Neural cell (in vitro differentiated cells): ENCODE measurements at regions not wholly inside any gene's neighbourhood (a gene's known extent, or its start where the extent isn't known, plus 50 kb on each side); places are given as distances from the start of the nearest gene placed in this dataset.

ENCODE experiments used
- H2AFZ ChIP-seq: fragments of 200-600, 300-800 bp; sonication (generic), shearing (Covaris generic); 2 replicates; pipeline ENCODE4 v1.6.0; 2014; ENCODE audit warnings: low read depth, mild to moderate bottlenecking, antibody characterized with exemption, low read length, moderate library complexity
- H3F3A ChIP-seq: fragments of 200-600 bp; shearing (Covaris generic); 2 replicates; pipeline ENCODE4 v1.6.1; 2016; ENCODE audit warnings: mild to moderate bottlenecking, moderate library complexity, mixed read lengths, antibody characterized with exemption, low read length; ENCODE audit not compliant: insufficient read depth, poor library complexity, severe bottlenecking
- H3K27ac ChIP-seq: fragments of 200-600, 300-800 bp; sonication (generic), shearing (Covaris generic); 2 replicates; pipeline ENCODE4 v1.5.1; 2014; ENCODE audit warnings: mild to moderate bottlenecking, low read length, moderate library complexity
- H3K27me3 ChIP-seq: fragments of 300-800, 200-600 bp; sonication (generic), shearing (Covaris generic); 2 replicates; pipeline ENCODE4 v1.6.0; 2014; ENCODE audit warnings: mild to moderate bottlenecking, low read depth, low read length, moderate library complexity; ENCODE audit not compliant: insufficient read depth
- H3K36me3 ChIP-seq: fragments of 300-800, 200-600 bp; sonication (generic), shearing (Covaris generic); 2 replicates; pipeline ENCODE4 v1.5.1; 2014; ENCODE audit warnings: mild to moderate bottlenecking, antibody characterized with exemption, low read length, moderate library complexity; ENCODE audit not compliant: insufficient read depth
- H3K4me2 ChIP-seq: fragments of 300-800, 200-600 bp; sonication (generic), shearing (Covaris generic); 2 replicates; pipeline ENCODE4 v1.6.0; 2014; ENCODE audit warnings: mild to moderate bottlenecking, low read length
- H3K4me3 ChIP-seq: fragments of 300-800, 200-600 bp; sonication (generic), shearing (Covaris generic); 2 replicates; pipeline ENCODE4 v1.5.1; 2014; ENCODE audit warnings: mild to moderate bottlenecking, low read length, moderate library complexity
- H3K79me2 ChIP-seq: fragments of 200-600 bp; shearing (Covaris generic); replicated peaks from 2 replicates; pipeline ENCODE4 v1.6.0; 2014; ENCODE audit warnings: mild to moderate bottlenecking, low read length, moderate library complexity; ENCODE audit not compliant: insufficient read depth
- H3K9ac ChIP-seq: fragments of 300-800, 200-600 bp; sonication (generic), shearing (Covaris generic); 2 replicates; pipeline ENCODE4 v1.6.1; 2016; ENCODE audit warnings: mild to moderate bottlenecking, low read length, mixed read lengths
- H3K9me2 ChIP-seq: fragments of 200-600 bp; shearing (Covaris generic); 2 replicates; pipeline ENCODE4 v1.6.1; 2016; ENCODE audit warnings: mild to moderate bottlenecking, low read length, mixed read lengths; ENCODE audit not compliant: insufficient read depth
- H3K9me3 ChIP-seq: fragments of 200-600, 300-800 bp; sonication (generic), shearing (Covaris generic); 2 replicates; pipeline ENCODE4 v1.6.1; 2016; ENCODE audit warnings: mild to moderate bottlenecking, mixed run types, low read length, moderate library complexity, mixed read lengths
- H4K20me1 ChIP-seq: fragments of 200-600 bp; shearing (Covaris generic); 2 replicates; pipeline ENCODE4 v1.6.1; 2016; ENCODE audit warnings: mild to moderate bottlenecking, mixed run types; ENCODE audit not compliant: insufficient read depth
- CTCF ChIP-seq: fragments of 450-650 bp; IDR thresholded peaks from 2 replicates; pipeline ENCODE4 v1.5.1; 2014; ENCODE audit warnings: antibody characterized with exemption, mild to moderate bottlenecking, moderate library complexity; ENCODE audit not compliant: poor library complexity, severe bottlenecking
- EP300 ChIP-seq: fragments of 450-650 bp; conservative IDR thresholded peaks from 2 replicates; pipeline ENCODE4 v1.6.1; 2014; ENCODE audit warnings: antibody characterized with exemption, mild to moderate bottlenecking, moderate library complexity; ENCODE audit not compliant: poor library complexity, severe bottlenecking
- EZH2 ChIP-seq: fragments of 200-600, 300-800 bp; shearing (Covaris generic), sonication (generic); IDR thresholded peaks from 2 replicates; pipeline ENCODE4 v1.6.1; 2014; ENCODE audit warnings: antibody characterized with exemption, low read length, borderline replicate concordance, mild to moderate bottlenecking; ENCODE audit not compliant: insufficient read depth, poor library complexity, severe bottlenecking
- MXI1 ChIP-seq: fragments of 450-650 bp; conservative IDR thresholded peaks from 2 replicates; pipeline ENCODE4 v1.6.1; 2014; ENCODE audit warnings: antibody characterized with exemption, mild to moderate bottlenecking; ENCODE audit not compliant: poor library complexity, severe bottlenecking
- POLR2AphosphoS5 ChIP-seq: IDR thresholded peaks from 2 replicates; pipeline ENCODE4 v1.6.1; 2012
- RAD21 ChIP-seq: fragments of 450-650 bp; conservative IDR thresholded peaks from 2 replicates; pipeline ENCODE4 v1.6.1; 2014; ENCODE audit warnings: antibody characterized with exemption, mild to moderate bottlenecking, moderate library complexity
- REST ChIP-seq: IDR thresholded peaks from 2 replicates; pipeline ENCODE4 v1.6.1; 2012; ENCODE audit warnings: borderline replicate concordance
- SMC3 ChIP-seq: fragments of 450-650 bp; conservative IDR thresholded peaks from 2 replicates; pipeline ENCODE4 v1.6.1; 2014; ENCODE audit warnings: antibody characterized with exemption, mild to moderate bottlenecking, moderate library complexity; ENCODE audit not compliant: poor library complexity
- TAF1 ChIP-seq: IDR thresholded peaks from 2 replicates; pipeline ENCODE4 v1.6.1; 2012; ENCODE audit warnings: low read depth

GRCh38 chr20:22520381-22520780, 64.0 kb downstream of the FOXA2 start:
- Histone ChIP-seq H3F3A (no peaks in the 10 kb centered on the region), H3K27ac (no peak overlapping the region)
- TF ChIP-seq MXI1, result no peak
- no peak for TF ChIP-seq RAD21
- TF ChIP-seq REST, result no peak

GRCh38 chr20:22515264-22515663, 69.1 kb downstream of the FOXA2 start:
- TF ChIP-seq EZH2, result no peak
- TF ChIP-seq SMC3, result no peak
- TF ChIP-seq MXI1, result no peak
- TF ChIP-seq POLR2AphosphoS5, result no peak
- TF ChIP-seq RAD21, result no peak
- TF ChIP-seq REST, result no peak
- no peak for TF ChIP-seq EP300
- TF ChIP-seq TAF1, result no peak
- no peak for TF ChIP-seq CTCF
- no peaks in the 10 kb centered on the region for H3K27me3 ChIP-seq
- no peaks in the 10 kb centered on the region for H3K36me3 ChIP-seq
- no peaks in the 10 kb centered on the region for H4K20me1 ChIP-seq
- H3K4me3 ChIP-seq, result no peak overlapping the region
- no peaks in the 10 kb centered on the region for H3K9me2 ChIP-seq
- H2AFZ ChIP-seq, result no peak overlapping the region
- no peaks in the 10 kb centered on the region for H3K9me3 ChIP-seq
- no peak overlapping the region for H3K9ac ChIP-seq
- H3K4me2 ChIP-seq, result no peak overlapping the region
- H3K79me2 ChIP-seq, result no peaks in the 10 kb centered on the region
- no peaks in the 10 kb centered on the region for H3F3A ChIP-seq
- no peak overlapping the region for H3K27ac ChIP-seq

More at GRCh38 chr20:22520381-22520780, 64.0 kb downstream of the FOXA2 start:
- Histone ChIP-seq H3K9me2 (no peaks in the 10 kb centered on the region), H3K9ac (no peak overlapping the region), H3K9me3 (no peaks in the 10 kb centered on the region), H3K79me2 (no peaks in the 10 kb centered on the region), H3K4me3 (no peak overlapping the region), H3K4me2 (no peak overlapping the region), H3K27me3 (no peaks in the 10 kb centered on the region), H3K36me3 (no peaks in the 10 kb centered on the region), H4K20me1 (no peaks in the 10 kb centered on the region), H2AFZ (no peak overlapping the region)
